ENCODE measurements at regions not wholly inside any gene's neighbourhood (a gene's known extent, or its start where the extent isn't known, plus 50 kb on each side); places are given as distances from the start of the nearest gene placed in this dataset.

- TF ChIP-seq CTCF (IDR thresholded peaks at IDR 0.05) (no peak), POLR2A (IDR thresholded peaks at IDR 0.05) (no peak)
Observed at GRCh38 chr14:30340495-30340894, 218.5 kb upstream of the G2E3 start.
